CD4-positive, alpha-beta T cell (primary cell): ENCODE measurements at regions not wholly inside any gene's neighbourhood (a gene's known extent, or its start where the extent isn't known, plus 50 kb on each side); places are given as distances from the start of the nearest gene placed in this dataset.

Source experiments
- ATAC-seq: fragments of 200-7000 bp; cut with Tn5 transposase; one replicate; pipeline ENCODE4 v1.10.0; 2022; ENCODE audit warnings: mild to moderate bottlenecking; ENCODE audit not compliant: poor library complexity
- CTCF ChIA-PET: fragments of 350-600 bp; sonication (Branson Sonifier 250); formaldehyde crosslinking; loops from one replicate; lab custom pipeline; 2021; ENCODE audit warnings: antibody characterized with exemption, inconsistent platforms; lab: Charles Lee
- POLR2A ChIA-PET: fragments of 350-600 bp; sonication (Branson Sonifier 250); formaldehyde crosslinking; loops from one replicate; lab custom pipeline; 2021; ENCODE audit warnings: antibody characterized with exemption, inconsistent platforms; lab: Charles Lee
- DNase-seq, 14 experiments: peaks; one replicate each; pipeline ENCODE4 v3.0.0-alpha.2; 2013 to 2020; ENCODE audit warnings: mixed read lengths in 2 of 14
- H3K27ac ChIP-seq, 2 donors: one replicate each; pipeline versions ENCODE4 v1.5.1 to v1.7.0; 2013; ENCODE audit warnings: low read length in 2 of 2, low read depth in 1 of 2, mild to moderate bottlenecking in 1 of 2
- H3K27me3 ChIP-seq, 2 experiments: 1 replicate in 1 of 2; 2 replicates in 1 of 2; pipeline versions ENCODE4 v1.6.1 to v1.7.0; 2013; ENCODE audit warnings: low read length in 2 of 2, control low read depth in 1 of 2, mild to moderate bottlenecking in 1 of 2, moderate library complexity in 1 of 2; ENCODE audit not compliant: insufficient read depth in 2 of 2, control insufficient read depth in 1 of 2
- H3K36me3 ChIP-seq: one replicate; pipeline ENCODE4 v1.6.1; 2013; ENCODE audit warnings: low read length, control low read depth; ENCODE audit not compliant: insufficient read depth
- H3K4me1 ChIP-seq: one replicate; pipeline ENCODE4 v1.6.1; 2013; ENCODE audit warnings: low read length, control low read depth; ENCODE audit not compliant: insufficient read depth
- H3K4me3 ChIP-seq: one replicate; pipeline ENCODE4 v1.5.1; 2013; ENCODE audit warnings: mild to moderate bottlenecking, low read length, moderate library complexity
- H3K9me3 ChIP-seq, 2 experiments: 1 replicate in 1 of 2; 2 replicates in 1 of 2; pipeline versions ENCODE4 v1.6.1 to v1.7.0; 2013; ENCODE audit warnings: low read length in 2 of 2, mild to moderate bottlenecking in 2 of 2, control low read depth in 1 of 2, moderate library complexity in 1 of 2; ENCODE audit not compliant: control insufficient read depth in 1 of 2, insufficient read depth in 1 of 2
- H3K27ac Mint-ChIP-seq: one replicate; pipeline ENCODE4 v1.8.0; 2020; ENCODE audit warnings: mixed read lengths
- H3K27me3 Mint-ChIP-seq: one replicate; pipeline ENCODE4 v1.8.0; 2021; ENCODE audit warnings: mixed read lengths
- H3K36me3 Mint-ChIP-seq: one replicate; pipeline ENCODE4 v1.8.0; 2021; ENCODE audit warnings: low read depth, mixed read lengths
- H3K4me1 Mint-ChIP-seq: one replicate; pipeline ENCODE4 v1.8.0; 2021; ENCODE audit warnings: low read depth, mixed read lengths
- H3K4me3 Mint-ChIP-seq: one replicate; pipeline ENCODE4 v1.8.0; 2020; ENCODE audit warnings: mild to moderate bottlenecking, mixed read lengths
- H3K9me3 Mint-ChIP-seq: one replicate; pipeline ENCODE4 v1.8.0; 2020; ENCODE audit warnings: mixed read lengths
- intact Hi-C, 2 experiments: fragments of 100-400 bp; cut with DNase I in 1 of 2; cut with micrococcal nuclease in 1 of 2; formaldehyde crosslinking; loops; one replicate each; pipeline versions ENCODE4 v1.15.1 to v1.9.0; 2023 to 2025; cut with DNase I, micrococcal nuclease
- TF ChIP-seq, protein P1 (sequence below): fragments of 200-600 bp; IDR thresholded peaks from one replicate; pipeline ENCODE4 v1.8.0; 2022; ENCODE audit warnings: antibody characterized with exemption, mild to moderate bottlenecking

DNA sequence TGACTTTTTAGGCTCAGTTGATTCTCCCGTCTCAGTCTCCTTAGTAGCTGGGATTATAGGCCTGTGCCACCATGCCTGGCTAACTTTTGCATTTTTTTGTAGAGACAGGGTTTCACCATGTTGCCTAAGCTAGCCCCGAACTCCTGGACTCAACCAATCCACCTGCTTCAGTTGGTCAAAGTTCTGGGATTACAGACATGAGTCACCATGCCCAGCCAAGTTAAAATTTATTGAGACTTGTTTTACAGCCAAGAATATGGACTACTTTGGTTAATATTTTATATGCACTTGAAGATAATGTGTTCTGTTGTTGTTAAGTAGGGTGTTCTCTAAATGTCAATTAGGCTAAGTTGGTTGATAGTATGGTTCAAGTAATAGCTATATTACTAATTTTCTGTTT lies 58.7 kb downstream of the CYTL1 start:
- Histone ChIP-seq H3K36me3 (no peaks in the 10 kb centered on the region), H3K4me1 (no peaks in the 10 kb centered on the region), H3K27me3 (no peaks in the 10 kb centered on the region), H3K27ac (no peak overlapping the region), H3K9me3 (peaks cover 0 to 35% of the 10 kb centered on the region in 2 experiments), H3K4me3 (no peak overlapping the region)
- no peaks in the 10 kb centered on the region for H3K4me1 Mint-ChIP-seq
- H3K27me3 Mint-ChIP-seq: no peaks in the 10 kb centered on the region
- H3K36me3 Mint-ChIP-seq: peaks cover 12% of the 10 kb centered on the region
- TF ChIP-seq, protein P1, sequence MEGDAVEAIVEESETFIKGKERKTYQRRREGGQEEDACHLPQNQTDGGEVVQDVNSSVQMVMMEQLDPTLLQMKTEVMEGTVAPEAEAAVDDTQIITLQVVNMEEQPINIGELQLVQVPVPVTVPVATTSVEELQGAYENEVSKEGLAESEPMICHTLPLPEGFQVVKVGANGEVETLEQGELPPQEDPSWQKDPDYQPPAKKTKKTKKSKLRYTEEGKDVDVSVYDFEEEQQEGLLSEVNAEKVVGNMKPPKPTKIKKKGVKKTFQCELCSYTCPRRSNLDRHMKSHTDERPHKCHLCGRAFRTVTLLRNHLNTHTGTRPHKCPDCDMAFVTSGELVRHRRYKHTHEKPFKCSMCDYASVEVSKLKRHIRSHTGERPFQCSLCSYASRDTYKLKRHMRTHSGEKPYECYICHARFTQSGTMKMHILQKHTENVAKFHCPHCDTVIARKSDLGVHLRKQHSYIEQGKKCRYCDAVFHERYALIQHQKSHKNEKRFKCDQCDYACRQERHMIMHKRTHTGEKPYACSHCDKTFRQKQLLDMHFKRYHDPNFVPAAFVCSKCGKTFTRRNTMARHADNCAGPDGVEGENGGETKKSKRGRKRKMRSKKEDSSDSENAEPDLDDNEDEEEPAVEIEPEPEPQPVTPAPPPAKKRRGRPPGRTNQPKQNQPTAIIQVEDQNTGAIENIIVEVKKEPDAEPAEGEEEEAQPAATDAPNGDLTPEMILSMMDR: no peak
- H3K4me3 Mint-ChIP-seq: no peak overlapping the region
- H3K9me3 Mint-ChIP-seq: peaks cover 10% of the 10 kb centered on the region
- ATAC-seq (no peak), DNase-seq (no peak)
- intact Hi-C loops: no loop called here
- CTCF ChIA-PET: no interaction called here
- POLR2A ChIA-PET: no interaction called here
- no peak overlapping the region for H3K27ac Mint-ChIP-seq

DNA sequence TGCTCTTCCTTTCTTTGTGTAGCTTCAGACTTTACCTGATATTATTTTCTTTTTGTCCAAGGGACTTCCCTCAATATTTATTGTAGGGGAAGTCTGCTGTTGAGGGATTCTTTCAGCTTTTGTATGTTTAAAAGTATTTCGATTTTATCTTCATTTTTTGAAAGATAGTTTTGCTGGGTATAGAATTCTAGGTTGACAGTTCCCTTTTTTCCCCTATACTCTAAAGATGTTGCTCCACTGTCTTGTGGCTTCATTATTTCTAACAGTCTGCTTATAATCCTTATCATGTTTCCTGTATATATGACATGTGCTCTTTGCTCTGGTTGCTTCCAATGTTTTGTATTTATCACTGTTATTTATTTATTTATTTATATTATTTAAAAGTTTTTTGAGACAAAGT lies 57.3 kb downstream of the CYTL1 start:
- DNase-seq (no peak), ATAC-seq (no peak)
- no peak overlapping the region for H3K4me3 ChIP-seq
- H3K36me3 ChIP-seq: no peaks in the 10 kb centered on the region
- Mint-ChIP-seq H3K27ac (no peak overlapping the region), H3K4me1 (no peaks in the 10 kb centered on the region), H3K9me3 (peaks cover 10% of the 10 kb centered on the region), H3K27me3 (no peaks in the 10 kb centered on the region), H3K36me3 (peaks cover 12% of the 10 kb centered on the region), H3K4me3 (no peak overlapping the region)
- no peaks in the 10 kb centered on the region for H3K27me3 ChIP-seq
- intact Hi-C loops: no loop called here
- CTCF ChIA-PET: no interaction called here
- POLR2A ChIA-PET: no interaction called here
- peaks cover 0 to 35% of the 10 kb centered on the region in 2 experiments for H3K9me3 ChIP-seq
- H3K4me1 ChIP-seq: no peaks in the 10 kb centered on the region
- TF ChIP-seq, protein P1: no peak
- no peak overlapping the region for H3K27ac ChIP-seq

DNA sequence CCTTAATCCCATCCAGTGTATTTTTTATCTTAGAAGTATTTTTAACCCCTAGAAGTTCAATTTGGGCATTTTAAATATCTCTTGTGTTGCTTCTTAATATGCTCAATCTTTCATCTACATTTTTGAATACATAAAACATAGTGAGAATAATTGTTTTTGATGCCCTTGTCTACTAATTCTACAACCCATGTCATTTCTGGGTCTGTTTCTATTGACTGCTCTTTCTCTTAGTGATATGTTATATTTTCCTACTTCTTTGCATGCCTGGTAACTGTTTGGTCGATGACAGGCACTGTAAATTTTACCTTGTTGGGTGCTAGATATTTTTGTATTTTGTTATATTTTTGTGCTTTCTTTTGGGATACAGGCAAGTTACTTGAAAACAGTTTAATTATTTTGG lies 56.3 kb downstream of the CYTL1 start:
- ChIA-PET CTCF (no interaction called here), POLR2A (no interaction called here)
- no peak for DNase-seq

More for the DNA sequence above, 56.3 kb downstream of the CYTL1 start:
- no peak for ATAC-seq
- no peaks in the 10 kb centered on the region for H3K27me3 ChIP-seq
- H3K36me3 ChIP-seq: no peaks in the 10 kb centered on the region
- H3K27me3 Mint-ChIP-seq: peaks cover 5% of the 10 kb centered on the region
- no peak overlapping the region for H3K4me3 Mint-ChIP-seq
- peaks cover 10% of the 10 kb centered on the region for H3K9me3 Mint-ChIP-seq
- no peak overlapping the region for H3K27ac ChIP-seq
- H3K9me3 ChIP-seq: peaks cover 0 to 35% of the 10 kb centered on the region in 2 experiments
- H3K27ac Mint-ChIP-seq: no peak overlapping the region
- TF ChIP-seq, protein P1: no peak
- peaks cover 12% of the 10 kb centered on the region for H3K36me3 Mint-ChIP-seq
- no peak overlapping the region for H3K4me3 ChIP-seq
- H3K4me1 ChIP-seq: no peaks in the 10 kb centered on the region
- intact Hi-C loops: no loop called here
- H3K4me1 Mint-ChIP-seq: no peaks in the 10 kb centered on the region
